Pancreas (tissue), 10 donors: ENCODE measurements at regions not wholly inside any gene's neighbourhood (a gene's known extent, or its start where the extent isn't known, plus 50 kb on each side); places are given as distances from the start of the nearest gene placed in this dataset.

ENCODE experiments used
- ATAC-seq, 4 donors: fragments of 200-7000 bp; cut with Tn5 transposase; one replicate each; pipeline versions ENCODE4 v1.8.0 to v1.9.1; 2020; ENCODE audit warnings: mild to moderate bottlenecking in 4 of 4, moderate library complexity in 4 of 4
- DNase-seq, 6 donors: peaks; one replicate each; pipeline ENCODE4 v3.0.0-alpha.2; 2020
- FAIRE-seq: peaks from 2 replicates; lab custom pipeline; 2012; peaks lifted over from hg19 to GRCh38; lab: Jason Lieb, UNC
- H3K27ac ChIP-seq, 4 donors: fragments of 200-600 bp; sonication (generic); 1 replicate in 3 of 4; 2 replicates in 1 of 4; pipeline versions ENCODE4 v1.5.0 to v1.8.0; 2020
- H3K27me3 ChIP-seq, 4 donors: fragments of 200-600 bp; one replicate each; pipeline ENCODE4 v1.8.0; 2021
- H3K36me3 ChIP-seq, 3 donors: fragments of 200-600 bp; sonication (generic) in 1 of 3; one replicate each; pipeline versions ENCODE4 v1.5.0 to v1.8.0; 2020 to 2021
- H3K4me1 ChIP-seq, 3 donors: fragments of 200-600 bp; one replicate each; pipeline ENCODE4 v1.8.0; 2021
- H3K4me3 ChIP-seq, 4 donors: fragments of 200-600 bp; sonication (generic) in 2 of 4; one replicate each; pipeline versions ENCODE4 v1.5.0 to v1.8.0; 2020 to 2021
- H3K9me3 ChIP-seq, 4 donors: fragments of 200-600 bp; one replicate each; pipeline ENCODE4 v1.8.0; 2021
- WGBS, 2 donors: extraction: QIAGEN DNeasy Blood & Tissue Kit; methylation state at CpG; one replicate each; pipeline ENCODE4 v1.1.7; 2013; 5-methylcytosine and 5-hydroxymethylcytosine counted together
- intact Hi-C, 3 donors: fragments of 100-400 bp; cut with DNase I; formaldehyde crosslinking; loops; one replicate each; pipeline versions ENCODE4 v1.11.1 to v1.14.2; 2022
- TF ChIP-seq, protein P1 (sequence below), 4 donors: fragments of 200-600 bp; sonication (generic) in 3 of 4; IDR thresholded peaks; one replicate each; pipeline versions ENCODE4 v1.5.0 to v1.8.0; 2021; ENCODE audit warnings: antibody characterized with exemption in 4 of 4
- donor health status: healthy with polysubstance abuse.
- donor health status: DM: no; HTN: no; CAD: no; lungs with moderate emphysema.
- donor health status: DM: no; HTN: no; CAD: no.
- donor health status: control.
- donor health status: control.
- donor health status: Bipolar disorder and iron deficiency.
- donor health status: DM: yes; HTN: yes; CAD: no.
- donor health status: DM: no; HTN: no; CAD: no.
- donor health status: DM: no; HTN: no; CAD: no.
- donor health status: DM: yes; HTN: yes; CAD: no.

DNA sequence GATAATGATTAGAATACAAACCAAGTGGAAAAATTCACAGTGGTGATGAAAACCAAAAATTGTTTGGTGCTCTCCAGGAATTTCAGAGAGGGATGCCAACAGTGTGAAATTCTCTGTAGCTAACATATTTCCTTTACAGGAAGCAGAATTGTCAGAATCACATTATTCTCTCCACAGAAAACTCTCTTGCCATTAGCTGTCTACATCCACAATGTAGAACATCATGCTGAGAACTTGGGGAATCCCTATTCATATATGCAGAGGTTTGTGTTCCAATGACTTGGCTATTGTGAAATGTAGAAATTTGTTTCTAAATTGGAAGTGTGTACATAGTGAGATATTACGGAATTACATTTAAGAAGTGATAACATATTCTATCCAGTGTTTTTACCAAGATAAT, 142.0 kb downstream of the PCDH7 start:
- ATAC-seq (no peak), FAIRE-seq (no peak), DNase-seq (no peak)
- H3K4me3 ChIP-seq: no peak overlapping the region
- H3K9me3 ChIP-seq: no peaks in the 10 kb centered on the region
- 32 to 59% methylated on average over 1 of the region's 1 CpG for whole genome bisulfite sequencing, 2 donors
- H3K27ac ChIP-seq: no peak overlapping the region
- TF ChIP-seq, protein P1, sequence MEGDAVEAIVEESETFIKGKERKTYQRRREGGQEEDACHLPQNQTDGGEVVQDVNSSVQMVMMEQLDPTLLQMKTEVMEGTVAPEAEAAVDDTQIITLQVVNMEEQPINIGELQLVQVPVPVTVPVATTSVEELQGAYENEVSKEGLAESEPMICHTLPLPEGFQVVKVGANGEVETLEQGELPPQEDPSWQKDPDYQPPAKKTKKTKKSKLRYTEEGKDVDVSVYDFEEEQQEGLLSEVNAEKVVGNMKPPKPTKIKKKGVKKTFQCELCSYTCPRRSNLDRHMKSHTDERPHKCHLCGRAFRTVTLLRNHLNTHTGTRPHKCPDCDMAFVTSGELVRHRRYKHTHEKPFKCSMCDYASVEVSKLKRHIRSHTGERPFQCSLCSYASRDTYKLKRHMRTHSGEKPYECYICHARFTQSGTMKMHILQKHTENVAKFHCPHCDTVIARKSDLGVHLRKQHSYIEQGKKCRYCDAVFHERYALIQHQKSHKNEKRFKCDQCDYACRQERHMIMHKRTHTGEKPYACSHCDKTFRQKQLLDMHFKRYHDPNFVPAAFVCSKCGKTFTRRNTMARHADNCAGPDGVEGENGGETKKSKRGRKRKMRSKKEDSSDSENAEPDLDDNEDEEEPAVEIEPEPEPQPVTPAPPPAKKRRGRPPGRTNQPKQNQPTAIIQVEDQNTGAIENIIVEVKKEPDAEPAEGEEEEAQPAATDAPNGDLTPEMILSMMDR (IDR thresholded peaks at IDR 0.05): no peak
- H3K36me3 ChIP-seq: no peaks in the 10 kb centered on the region
- no peaks in the 10 kb centered on the region for H3K4me1 ChIP-seq
- peaks cover 0 to 6% (median 0%) of the 10 kb centered on the region in 4 donors for H3K27me3 ChIP-seq
- intact Hi-C loops: no loop called here

DNA sequence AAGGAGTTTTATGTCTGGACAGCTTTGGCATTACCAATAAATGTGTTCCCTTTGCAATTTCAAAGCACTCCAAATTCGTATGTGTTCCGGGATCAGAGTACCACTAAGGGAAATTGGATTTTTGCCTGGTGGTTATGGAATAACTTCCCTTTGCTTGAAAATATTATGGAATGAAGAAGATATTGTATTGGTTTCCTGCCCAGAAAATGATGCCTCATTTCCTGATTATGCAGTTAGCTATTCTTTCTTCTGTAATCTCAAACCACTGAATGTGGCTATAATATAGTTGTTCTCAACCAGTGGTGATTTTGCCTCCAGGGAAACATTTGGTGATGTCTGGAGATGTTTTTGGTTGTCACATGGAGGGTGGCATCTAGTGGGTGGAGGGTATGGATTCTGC, 142.9 kb downstream of the PCDH7 start:
- no peak overlapping the region for H3K27ac ChIP-seq
- TF ChIP-seq, protein P1 (IDR thresholded peaks at IDR 0.05): no peak
- no peaks in the 10 kb centered on the region for H3K36me3 ChIP-seq
- intact Hi-C loops: no loop called here
- H3K4me1 ChIP-seq: no peaks in the 10 kb centered on the region
- FAIRE-seq: no peak
- DNase-seq: no peak
- no peak for ATAC-seq
- 50 to 69% methylated on average over 2 of the region's 2 CpGs for WGBS, 2 donors
- H3K27me3 ChIP-seq: peaks cover 0 to 6% (median 0%) of the 10 kb centered on the region in 4 donors
- H3K9me3 ChIP-seq: no peaks in the 10 kb centered on the region
- H3K4me3 ChIP-seq: no peak overlapping the region

DNA sequence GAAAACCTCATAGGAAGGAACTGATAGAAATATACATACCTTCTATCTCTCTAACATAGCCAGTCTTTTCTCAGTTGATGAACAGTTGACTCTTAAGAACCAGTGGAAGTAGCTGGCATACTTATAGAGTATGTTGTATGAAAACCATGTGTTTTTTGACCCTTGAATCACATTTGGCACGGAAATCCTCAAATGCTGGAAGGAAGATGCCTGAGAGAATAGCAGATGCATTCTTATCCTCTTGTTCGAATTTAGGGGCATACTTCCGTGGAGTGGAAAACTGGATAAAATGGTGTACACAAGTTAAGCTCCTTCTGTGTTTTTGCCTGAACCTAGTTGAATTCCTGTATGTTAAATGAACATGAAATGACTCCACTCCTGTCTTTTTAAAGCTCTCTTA, 145.5 kb downstream of the PCDH7 start:
- no peaks in the 10 kb centered on the region for H3K4me1 ChIP-seq
- intact Hi-C loops: no loop called here
- no peaks in the 10 kb centered on the region for H3K9me3 ChIP-seq
- WGBS, 2 donors: 50 to 58% methylated on average over 3 of the region's 3 CpGs
- TF ChIP-seq, protein P1 (IDR thresholded peaks at IDR 0.05): no peak
- no peak overlapping the region for H3K4me3 ChIP-seq
- FAIRE-seq (no peak), ATAC-seq (no peak), DNase-seq (no peak)
- H3K36me3 ChIP-seq: no peaks in the 10 kb centered on the region
- no peak overlapping the region for H3K27ac ChIP-seq
- no peaks in the 10 kb centered on the region for H3K27me3 ChIP-seq

DNA sequence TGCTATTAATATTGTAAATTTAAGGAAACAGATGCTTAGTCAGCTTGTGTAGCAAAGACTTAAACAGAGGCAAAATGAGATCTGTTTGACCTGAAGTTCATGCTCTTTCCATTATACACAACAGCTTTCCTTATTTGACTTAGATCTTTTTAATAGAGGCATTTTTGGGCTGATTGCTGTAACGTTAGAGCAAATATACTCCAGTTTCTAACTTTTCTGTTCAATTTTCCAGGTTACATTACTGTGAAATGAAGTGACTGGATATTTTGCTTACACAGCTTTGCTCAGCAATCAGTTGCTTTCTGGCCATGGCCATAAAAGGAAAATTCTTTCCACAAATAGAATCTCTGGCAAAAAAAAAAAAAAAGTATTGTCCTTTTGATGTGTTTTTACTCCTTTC, 146.2 kb downstream of the PCDH7 start:
- intact Hi-C loops: no loop called here
- Histone ChIP-seq H3K27ac (no peak overlapping the region), H3K4me1 (no peaks in the 10 kb centered on the region), H3K9me3 (no peaks in the 10 kb centered on the region), H3K36me3 (no peaks in the 10 kb centered on the region), H3K27me3 (no peaks in the 10 kb centered on the region), H3K4me3 (no peak overlapping the region)
- DNase-seq: no peak
- TF ChIP-seq, protein P1 (IDR thresholded peaks at IDR 0.05): no peak
- no peak for FAIRE-seq
- ATAC-seq: peak in 1 of 4 donors; percentile 38
- WGBS, 2 donors: 21 to 23% methylated on average over 1 of the region's 1 CpG

GRCh38 chr4:30866907-30867306, 146.7 kb downstream of the PCDH7 start:
- TF ChIP-seq, protein P1 (IDR thresholded peaks at IDR 0.05): no peak
- H3K27me3 ChIP-seq: no peaks in the 10 kb centered on the region
- H3K9me3 ChIP-seq: no peaks in the 10 kb centered on the region
- WGBS, 2 donors: 75 to 81% methylated on average over 1 of the region's 1 CpG
- no peaks in the 10 kb centered on the region for H3K36me3 ChIP-seq
- H3K4me1 ChIP-seq: no peaks in the 10 kb centered on the region
- intact Hi-C loops: no loop called here
- no peak for DNase-seq
- no peak overlapping the region for H3K4me3 ChIP-seq
- ATAC-seq: peak in 1 of 4 donors; percentile 29
- no peak for FAIRE-seq
- H3K27ac ChIP-seq: no peak overlapping the region
